ENCODE measurements at regions not wholly inside any gene's neighbourhood (a gene's known extent, or its start where the extent isn't known, plus 50 kb on each side); places are given as distances from the start of the nearest gene placed in this dataset.

GRCh38 chr2:8304821-8305766 is 376.8 kb upstream of the ID2 start:
- TF ChIP-seq CTCF (IDR thresholded peaks at IDR 0.05; ENCODE audit: insufficient read depth, low read length, missing control alignments), result no peak
- ChIA-PET POLR2A (interaction anchor here (0.7 kb wide), 1 partner anchor 376 kb away, joined by 3 read pairs; no protein-coding TSS in a partner anchor), CTCF (no interaction called here)
- no peak for DNase-seq (ENCODE audit: low read depth, low spot score)
- no peak overlapping the region for H3K4me3 ChIP-seq (ENCODE audit: low read depth, low read length)

GRCh38 chr2:8306530-8307351 is 375.1 kb upstream of the ID2 start:
- peak; percentile 12 for DNase-seq (ENCODE audit: low read depth, low spot score)
- no peak overlapping the region for H3K4me3 ChIP-seq (ENCODE audit: low read depth, low read length)
- TF ChIP-seq CTCF (IDR thresholded peaks at IDR 0.05; ENCODE audit: insufficient read depth, low read length, missing control alignments), result no peak
- CTCF ChIA-PET, result no interaction called here
- POLR2A ChIA-PET, result interaction anchor here (0.7 kb wide), 1 partner anchor 376 kb away, joined by 3 read pairs; no protein-coding TSS in a partner anchor

- no peak for TF ChIP-seq CTCF (IDR thresholded peaks at IDR 0.05; ENCODE audit: insufficient read depth, low read length, missing control alignments)
- ChIA-PET CTCF (no interaction called here), POLR2A (no interaction called here)
- no peak overlapping the region for H3K4me3 ChIP-seq (ENCODE audit: low read depth, low read length)
- DNase-seq (ENCODE audit: low read depth, low spot score), result no peak
Measured at GRCh38 chr2:8307606-8308180, 374.2 kb upstream of the ID2 start.

- TF ChIP-seq CTCF (IDR thresholded peaks at IDR 0.05; ENCODE audit: insufficient read depth, low read length, missing control alignments), result no peak
- CTCF ChIA-PET, result no interaction called here
- DNase-seq (ENCODE audit: low read depth, low spot score), result no peak
Measured at GRCh38 chr2:8309131-8309530, 372.7 kb upstream of the ID2 start.

GRCh38 chr2:8310557-8311455 is 371.1 kb upstream of the ID2 start:
- no peak overlapping the region for H3K4me3 ChIP-seq (ENCODE audit: low read depth, low read length)
- TF ChIP-seq CTCF (IDR thresholded peaks at IDR 0.05; ENCODE audit: insufficient read depth, low read length, missing control alignments), result no peak
- POLR2A ChIA-PET, result no interaction called here
- DNase-seq (ENCODE audit: low read depth, low spot score), result no peak
- CTCF ChIA-PET, result no interaction called here

More at GRCh38 chr2:8309131-8309530, 372.7 kb upstream of the ID2 start:
- POLR2A ChIA-PET, result no interaction called here
- no peak overlapping the region for H3K4me3 ChIP-seq (ENCODE audit: low read depth, low read length)
